IMR-90 (cell line): ENCODE measurements at regions not wholly inside any gene's neighbourhood (a gene's known extent, or its start where the extent isn't known, plus 50 kb on each side); places are given as distances from the start of the nearest gene placed in this dataset.

Source experiments
- ATAC-seq: fragments of 200-7000 bp; cut with Tn5 transposase; 2 replicates; pipeline ENCODE4 v1.9.1; 2020; ENCODE audit warnings: low read depth, mild to moderate bottlenecking, moderate library complexity
- BruUV-seq: library from RNA; stranded (reverse); fragments of 400-500 nt; replicated peaks from 2 replicates; lab custom pipeline; 2021; lab: Mats Ljungman, UMichigan
- CTCF ChIA-PET: fragments of 300-600 bp; formaldehyde crosslinking; extraction: SDS; loops from one replicate; lab custom pipeline; 2021; ENCODE audit warnings: antibody characterized with exemption; lab: Yijun Ruan, JAX
- POLR2A ChIA-PET: fragments of 300-600 bp; sonication (Branson Sonifier 250); formaldehyde crosslinking; loops from one replicate; lab custom pipeline; 2022; ENCODE audit warnings: antibody characterized with exemption; ENCODE audit not compliant: unreplicated experiment; lab: Charles Lee
- DNase-seq: peaks from one replicate; pipeline ENCODE4 v3.0.0; 2013
- H2AFZ ChIP-seq: replicated peaks from 2 replicates; pipeline ENCODE3; 2013; ENCODE audit warnings: low read length, mild to moderate bottlenecking; ENCODE audit not compliant: poor library complexity
- H2AK5ac ChIP-seq: 2 replicates; pipeline ENCODE4 v1.6.1; 2013; ENCODE audit warnings: low read depth, low read length, inconsistent platforms
- H2AK9ac ChIP-seq: replicated peaks from 2 replicates; pipeline ENCODE3; 2013; ENCODE audit warnings: mild to moderate bottlenecking, low read depth, low read length, moderate library complexity; ENCODE audit not compliant: poor library complexity
- H2BK120ac ChIP-seq: 2 replicates; pipeline ENCODE4 v1.6.1; 2013; ENCODE audit warnings: low read depth, low read length, inconsistent platforms
- H2BK15ac ChIP-seq: 3 replicates; pipeline ENCODE4 v1.6.1; 2013; ENCODE audit warnings: low read depth, low read length, inconsistent platforms
- H2BK20ac ChIP-seq: 2 replicates; pipeline ENCODE4 v1.6.1; 2013; ENCODE audit warnings: low read depth, mild to moderate bottlenecking, inconsistent platforms, low read length, moderate library complexity
- H2BK5ac ChIP-seq: 2 replicates; pipeline ENCODE4 v1.6.1; 2013; ENCODE audit warnings: mild to moderate bottlenecking, low read depth, low read length, inconsistent platforms; ENCODE audit not compliant: poor library complexity, severe bottlenecking
- H3K14ac ChIP-seq: replicated peaks from 2 replicates; pipeline ENCODE4 v1.6.1; 2013; ENCODE audit warnings: low read depth, low read length, inconsistent platforms
- H3K18ac ChIP-seq: 2 replicates; pipeline ENCODE4 v1.6.1; 2013; ENCODE audit warnings: low read depth, low read length, control low read depth
- H3K23ac ChIP-seq: 2 replicates; pipeline ENCODE4 v1.6.1; 2013; ENCODE audit warnings: low read depth, low read length, inconsistent platforms
- H3K27ac ChIP-seq: 2 replicates; pipeline ENCODE4 v1.5.1; 2013; ENCODE audit warnings: mild to moderate bottlenecking, control low read depth, low read length; ENCODE audit not compliant: insufficient read depth
- H3K27me3 ChIP-seq: 2 replicates; pipeline ENCODE4 v1.6.1; 2013; ENCODE audit warnings: low read length; ENCODE audit not compliant: control insufficient read depth, insufficient read depth
- H3K36me3 ChIP-seq: 2 replicates; pipeline ENCODE4 v1.6.1; 2013; ENCODE audit warnings: low read length, mixed read lengths; ENCODE audit not compliant: control insufficient read depth, insufficient read depth
- H3K4ac ChIP-seq: 2 replicates; pipeline ENCODE4 v1.6.1; 2013; ENCODE audit warnings: low read depth, low read length, inconsistent platforms
- H3K4me1 ChIP-seq: 2 replicates; pipeline ENCODE4 v1.6.1; 2013; ENCODE audit warnings: low read length, mixed read lengths; ENCODE audit not compliant: control insufficient read depth, insufficient read depth
- H3K4me2 ChIP-seq: 2 replicates; pipeline ENCODE4 v1.6.1; 2013; ENCODE audit warnings: low read depth, mild to moderate bottlenecking, control low read depth, low read length, moderate library complexity
- H3K4me3 ChIP-seq: 2 replicates; pipeline ENCODE4 v1.5.1; 2013; ENCODE audit warnings: low read depth, mild to moderate bottlenecking, control low read depth, low read length, moderate library complexity; ENCODE audit not compliant: insufficient read depth
- H3K56ac ChIP-seq: 2 replicates; pipeline ENCODE4 v1.6.1; 2013; ENCODE audit warnings: low read length, inconsistent platforms; ENCODE audit not compliant: insufficient read depth; ENCODE audit errors: extremely low read depth
- H3K79me1 ChIP-seq, 2 experiments: 2 replicates each; pipeline ENCODE4 v1.6.1; 2013; ENCODE audit warnings: low read length in 2 of 2, inconsistent platforms in 1 of 2, low read depth in 1 of 2
- H3K9ac ChIP-seq: 2 replicates; pipeline ENCODE4 v1.6.1; 2013; ENCODE audit warnings: low read depth, low read length, control low read depth
- H3K9me1 ChIP-seq: 2 replicates; pipeline ENCODE4 v1.6.1; 2013; ENCODE audit warnings: low read length, inconsistent platforms; ENCODE audit not compliant: insufficient read depth
- H3K9me3 ChIP-seq: 2 replicates; pipeline ENCODE4 v1.6.1; 2013; ENCODE audit warnings: low read length; ENCODE audit not compliant: control insufficient read depth, insufficient read depth
- H4K20me1 ChIP-seq: 2 replicates; pipeline ENCODE4 v1.6.1; 2013; ENCODE audit warnings: low read length, inconsistent platforms; ENCODE audit not compliant: insufficient read depth
- H4K5ac ChIP-seq: 2 replicates; pipeline ENCODE4 v1.6.1; 2013; ENCODE audit warnings: mild to moderate bottlenecking, low read depth, low read length, control low read depth
- H4K8ac ChIP-seq, 2 experiments: 2 replicates each; pipeline ENCODE4 v1.6.1; 2013; ENCODE audit warnings: low read depth in 2 of 2, low read length in 2 of 2, control low read depth in 1 of 2, inconsistent platforms in 1 of 2
- H4K91ac ChIP-seq: 2 replicates; pipeline ENCODE4 v1.6.1; 2013; ENCODE audit warnings: low read depth, low read length, inconsistent platforms; ENCODE audit not compliant: insufficient read depth
- BHLHE40 ChIP-seq: fragments of 150-350 bp; IDR thresholded peaks from 2 replicates; pipeline ENCODE4 v1.6.1; 2016; ENCODE audit warnings: mild to moderate bottlenecking, low read depth, low read length
- CEBPB ChIP-seq: IDR thresholded peaks from 2 replicates; pipeline ENCODE4 v1.6.1; 2012; ENCODE audit warnings: low read depth, low read length, improper control_type of control experiment
- CHD1 ChIP-seq: IDR thresholded peaks from 2 replicates; pipeline ENCODE4 v1.6.1; 2012; ENCODE audit warnings: low read depth, low read length, improper control_type of control experiment
- FOS ChIP-seq: fragments of 150-350 bp; IDR thresholded peaks from 2 replicates; pipeline ENCODE4 v1.6.1; 2016; ENCODE audit warnings: low read depth, low read length
- MAFK ChIP-seq: IDR thresholded peaks from 2 replicates; pipeline ENCODE4 v1.6.1; 2012; ENCODE audit warnings: low read depth, low read length, improper control_type of control experiment
- MAZ ChIP-seq: IDR thresholded peaks from 2 replicates; pipeline ENCODE4 v1.6.1; 2012; ENCODE audit warnings: low read depth, mild to moderate bottlenecking, low read length, improper control_type of control experiment, moderate library complexity, borderline replicate concordance
- MXI1 ChIP-seq: IDR thresholded peaks from 2 replicates; pipeline ENCODE4 v1.6.1; 2012; ENCODE audit warnings: low read depth, mild to moderate bottlenecking, low read length, moderate library complexity, borderline replicate concordance
- NFE2L2 ChIP-seq: fragments of 150-350 bp; IDR thresholded peaks from 2 replicates; pipeline ENCODE4 v1.6.1; 2016; ENCODE audit warnings: low read depth, mild to moderate bottlenecking, low read length
- POLR2A ChIP-seq: IDR thresholded peaks from 2 replicates; pipeline ENCODE4 v1.6.1; 2012; ENCODE audit warnings: mild to moderate bottlenecking, low read depth, low read length
- RAD21 ChIP-seq: IDR thresholded peaks from 2 replicates; pipeline ENCODE4 v1.6.1; 2012; ENCODE audit warnings: low read length, improper control_type of control experiment
- RCOR1 ChIP-seq: IDR thresholded peaks from 2 replicates; pipeline ENCODE4 v1.6.1; 2012; ENCODE audit warnings: mild to moderate bottlenecking, low read length, improper control_type of control experiment; ENCODE audit not compliant: insufficient replicate concordance
- RFX5 ChIP-seq: IDR thresholded peaks from 2 replicates; pipeline ENCODE4 v1.8.0; 2012; ENCODE audit warnings: low read depth, mild to moderate bottlenecking, low read length, moderate library complexity
- SMC3 ChIP-seq: fragments of 150-350 bp; IDR thresholded peaks from 2 replicates; pipeline ENCODE4 v1.6.1; 2016; ENCODE audit warnings: low read depth, mild to moderate bottlenecking, antibody characterized with exemption, low read length, moderate library complexity
- WGBS, 2 experiments: methylation state at CpG; one replicate each; pipeline versions ENCODE4 v1.1.5 to v1.1.7; 2013; ENCODE audit warnings: missing lambda C conversion rate in 2 of 2; ENCODE audit not compliant: insufficient read length in 1 of 2; ENCODE audit errors: extremely low coverage in 2 of 2; 5-methylcytosine and 5-hydroxymethylcytosine counted together
- dilution Hi-C: fragments of 300-500 bp; cut with HindIII; formaldehyde crosslinking; loops from one replicate; pipeline ENCODE4 v1.14.3; 2018; ENCODE audit warnings: low sequenced_read_pairs; ENCODE audit not compliant: unreplicated experiment
- in situ Hi-C: fragments of 300-500 bp; cut with MboI; formaldehyde crosslinking; loops from 3 replicates; pipeline ENCODE4 v1.14.3; 2019; ENCODE audit warnings: low sequenced_read_pairs, inconsistent platforms, mixed read lengths
- intact Hi-C: fragments of 100-400 bp; cut with micrococcal nuclease; formaldehyde crosslinking; loops from 2 replicates; pipeline ENCODE4 v1.10.0; 2022
- TF ChIP-seq, protein P1 (sequence below): fragments of 150-350 bp; IDR thresholded peaks from 2 replicates; pipeline ENCODE4 v1.6.1; 2016; ENCODE audit warnings: low read depth, mild to moderate bottlenecking, low read length, moderate library complexity, borderline replicate concordance
- TF ChIP-seq, protein P2 (sequence below): fragments of 150-350 bp; IDR thresholded peaks from 2 replicates; pipeline ENCODE4 v1.6.1; 2017; ENCODE audit warnings: mild to moderate bottlenecking, antibody characterized with exemption, low read length, low read depth
- TF ChIP-seq, protein P3 (sequence below): conservative IDR thresholded peaks from 2 replicates; pipeline ENCODE4 v1.5.1; 2012; ENCODE audit warnings: mild to moderate bottlenecking, low read depth, low read length, improper control_type of control experiment

DNA sequence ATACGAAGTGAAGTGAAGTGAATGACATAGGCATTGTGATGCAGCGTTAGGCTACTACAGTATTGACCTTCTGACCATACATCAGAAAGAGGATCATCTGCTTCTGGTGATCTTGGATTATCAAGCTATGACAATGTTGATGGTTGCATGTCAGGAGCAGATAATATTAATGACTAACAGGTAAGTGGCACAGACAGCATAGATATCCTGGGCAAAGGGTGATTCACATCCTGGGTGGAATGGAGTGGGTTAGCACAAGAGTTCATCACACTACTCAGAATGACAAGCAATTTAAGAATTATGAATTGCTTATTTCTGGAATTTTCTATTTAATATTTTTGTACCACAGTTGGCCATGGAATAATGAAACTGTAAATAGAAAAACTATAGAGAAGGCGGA, 397.9 kb upstream of the ATP2B1 start:
- Histone ChIP-seq H3K4me2 (no peak overlapping the region), H3K23ac (no peak overlapping the region), H2AK9ac (no peak overlapping the region), H2BK120ac (no peak overlapping the region), H3K27ac (no peak overlapping the region), H3K9ac (no peak overlapping the region), H3K9me1 (no peaks in the 10 kb centered on the region), H3K36me3 (no peaks in the 10 kb centered on the region), H2AK5ac (no peak overlapping the region), H3K27me3 (no peaks in the 10 kb centered on the region), H3K14ac (no peak overlapping the region), H3K56ac (no peak overlapping the region), H2AFZ (no peak overlapping the region), H4K91ac (no peak overlapping the region), H4K5ac (no peak overlapping the region), H3K9me3 (no peaks in the 10 kb centered on the region), H2BK20ac (no peak overlapping the region), H3K4me3 (no peak overlapping the region), H4K20me1 (no peaks in the 10 kb centered on the region), H2BK5ac (no peak overlapping the region), H3K18ac (no peak overlapping the region), H4K8ac (no peak overlapping the region), H3K4ac (no peak overlapping the region), H3K79me1 (no peaks in the 10 kb centered on the region), H3K4me1 (no peaks in the 10 kb centered on the region), H2BK15ac (no peak overlapping the region)
- dilution Hi-C loops (no loop called here), in situ Hi-C loops (no loop called here), intact Hi-C loops (no loop called here)
- DNase-seq (no peak), ATAC-seq (no peak)
- TF ChIP-seq RAD21: no peak
- TF ChIP-seq FOS: no peak
- no peak for TF ChIP-seq NFE2L2
- no peak for TF ChIP-seq MXI1
- TF ChIP-seq POLR2A: no peak
- TF ChIP-seq RCOR1: no peak
- TF ChIP-seq, protein P1, sequence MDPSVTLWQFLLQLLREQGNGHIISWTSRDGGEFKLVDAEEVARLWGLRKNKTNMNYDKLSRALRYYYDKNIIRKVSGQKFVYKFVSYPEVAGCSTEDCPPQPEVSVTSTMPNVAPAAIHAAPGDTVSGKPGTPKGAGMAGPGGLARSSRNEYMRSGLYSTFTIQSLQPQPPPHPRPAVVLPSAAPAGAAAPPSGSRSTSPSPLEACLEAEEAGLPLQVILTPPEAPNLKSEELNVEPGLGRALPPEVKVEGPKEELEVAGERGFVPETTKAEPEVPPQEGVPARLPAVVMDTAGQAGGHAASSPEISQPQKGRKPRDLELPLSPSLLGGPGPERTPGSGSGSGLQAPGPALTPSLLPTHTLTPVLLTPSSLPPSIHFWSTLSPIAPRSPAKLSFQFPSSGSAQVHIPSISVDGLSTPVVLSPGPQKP: no peak
- TF ChIP-seq RFX5: no peak
- no peak for TF ChIP-seq SMC3
- no peak for TF ChIP-seq BHLHE40
- TF ChIP-seq CEBPB: no peak
- TF ChIP-seq, protein P2, sequence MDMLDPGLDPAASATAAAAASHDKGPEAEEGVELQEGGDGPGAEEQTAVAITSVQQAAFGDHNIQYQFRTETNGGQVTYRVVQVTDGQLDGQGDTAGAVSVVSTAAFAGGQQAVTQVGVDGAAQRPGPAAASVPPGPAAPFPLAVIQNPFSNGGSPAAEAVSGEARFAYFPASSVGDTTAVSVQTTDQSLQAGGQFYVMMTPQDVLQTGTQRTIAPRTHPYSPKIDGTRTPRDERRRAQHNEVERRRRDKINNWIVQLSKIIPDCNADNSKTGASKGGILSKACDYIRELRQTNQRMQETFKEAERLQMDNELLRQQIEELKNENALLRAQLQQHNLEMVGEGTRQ: no peak
- TF ChIP-seq CHD1: no peak
- TF ChIP-seq MAZ: no peak
- TF ChIP-seq MAFK: no peak
- TF ChIP-seq, protein P3, sequence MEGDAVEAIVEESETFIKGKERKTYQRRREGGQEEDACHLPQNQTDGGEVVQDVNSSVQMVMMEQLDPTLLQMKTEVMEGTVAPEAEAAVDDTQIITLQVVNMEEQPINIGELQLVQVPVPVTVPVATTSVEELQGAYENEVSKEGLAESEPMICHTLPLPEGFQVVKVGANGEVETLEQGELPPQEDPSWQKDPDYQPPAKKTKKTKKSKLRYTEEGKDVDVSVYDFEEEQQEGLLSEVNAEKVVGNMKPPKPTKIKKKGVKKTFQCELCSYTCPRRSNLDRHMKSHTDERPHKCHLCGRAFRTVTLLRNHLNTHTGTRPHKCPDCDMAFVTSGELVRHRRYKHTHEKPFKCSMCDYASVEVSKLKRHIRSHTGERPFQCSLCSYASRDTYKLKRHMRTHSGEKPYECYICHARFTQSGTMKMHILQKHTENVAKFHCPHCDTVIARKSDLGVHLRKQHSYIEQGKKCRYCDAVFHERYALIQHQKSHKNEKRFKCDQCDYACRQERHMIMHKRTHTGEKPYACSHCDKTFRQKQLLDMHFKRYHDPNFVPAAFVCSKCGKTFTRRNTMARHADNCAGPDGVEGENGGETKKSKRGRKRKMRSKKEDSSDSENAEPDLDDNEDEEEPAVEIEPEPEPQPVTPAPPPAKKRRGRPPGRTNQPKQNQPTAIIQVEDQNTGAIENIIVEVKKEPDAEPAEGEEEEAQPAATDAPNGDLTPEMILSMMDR: no peak
- ChIA-PET POLR2A (no interaction called here), CTCF (interaction anchor here (0.7 kb wide), 1 partner anchor 11 kb away, joined by 3 read pairs; no protein-coding TSS in a partner anchor)
- BruUV-seq: no TSS peak
- no CpG with 5 or more reads among the region's 3 CpGs for WGBS, 2 experiments
